GM12878 (cell line): ENCODE measurements at regions not wholly inside any gene's neighbourhood (a gene's known extent, or its start where the extent isn't known, plus 50 kb on each side); places are given as distances from the start of the nearest gene placed in this dataset.

Source experiments
- CBX3 ChIP-seq: fragments of 200-600 bp; sonication (generic); IDR thresholded peaks from 2 replicates; pipeline ENCODE4 v1.6.1; 2016; ENCODE audit warnings: low read depth, borderline replicate concordance
- CHD4 ChIP-seq: fragments of 200-600 bp; sonication (generic); IDR thresholded peaks from 2 replicates; pipeline ENCODE4 v1.6.1; 2016; ENCODE audit warnings: mild to moderate bottlenecking
- EZH2 ChIP-seq: IDR thresholded peaks from 2 replicates; pipeline ENCODE4 v1.6.1; 2012; ENCODE audit warnings: low read depth, mild to moderate bottlenecking, control low read depth, inconsistent platforms, low read length, borderline replicate concordance; ENCODE audit not compliant: control insufficient read depth
- HDAC6 ChIP-seq: fragments of 200-600 bp; sonication (generic); IDR thresholded peaks from one replicate; pipeline ENCODE4 v1.8.0; 2017; ENCODE audit warnings: antibody characterized with exemption; ENCODE audit not compliant: unreplicated experiment
- IKZF1 ChIP-seq: fragments of 450-650 bp; conservative IDR thresholded peaks from 2 replicates; pipeline ENCODE4 v1.6.1; 2017; ENCODE audit warnings: antibody characterized with exemption, mild to moderate bottlenecking
- IKZF2 ChIP-seq, 2 experiments: fragments of 450-650 bp; IDR thresholded peaks; 2 replicates each; pipeline ENCODE4 v1.6.1; 2017; ENCODE audit warnings: mild to moderate bottlenecking in 2 of 2, moderate library complexity in 2 of 2
- POLR2A ChIP-seq: IDR thresholded peaks from 2 replicates; pipeline ENCODE4 v1.6.1; 2011; ENCODE audit warnings: low read depth, mild to moderate bottlenecking, low read length
- SIX5 ChIP-seq: IDR thresholded peaks from 2 replicates; pipeline ENCODE4 v1.6.1; 2011; ENCODE audit warnings: mild to moderate bottlenecking, low read depth, low read length, moderate library complexity; ENCODE audit not compliant: severe bottlenecking
- SREBF2 ChIP-seq: IDR thresholded peaks from 2 replicates; pipeline ENCODE4 v1.6.1; 2012; ENCODE audit warnings: mild to moderate bottlenecking, low read length
- STAT1 ChIP-seq: fragments of 450-650 bp; conservative IDR thresholded peaks from 2 replicates; pipeline ENCODE4 v1.6.1; 2014; ENCODE audit warnings: antibody characterized with exemption, mild to moderate bottlenecking
- TF ChIP-seq, protein P1 (sequence below): IDR thresholded peaks from 2 replicates; pipeline ENCODE4 v1.6.1; 2012; ENCODE audit warnings: low read depth, low read length, improper control_type of control experiment

- TF ChIP-seq SIX5 (no peak), EZH2 (no peak), IKZF1 (no peak), CHD4 (no peak), SREBF2 (no peak), STAT1 (no peak), POLR2A (no peak), HDAC6 (no peak), CBX3 (no peak), IKZF2 (IDR thresholded peaks at IDR 0.05) (no peak)
- TF ChIP-seq, protein P1, sequence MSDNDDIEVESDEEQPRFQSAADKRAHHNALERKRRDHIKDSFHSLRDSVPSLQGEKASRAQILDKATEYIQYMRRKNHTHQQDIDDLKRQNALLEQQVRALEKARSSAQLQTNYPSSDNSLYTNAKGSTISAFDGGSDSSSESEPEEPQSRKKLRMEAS, result no peak
These were observed 53.5 kb upstream of the TARBP1 start for GRCh38 chr1:234532503-234532922.
